NT2/D1 (cell line): ENCODE measurements at regions not wholly inside any gene's neighbourhood (a gene's known extent, or its start where the extent isn't known, plus 50 kb on each side); places are given as distances from the start of the nearest gene placed in this dataset.

ENCODE experiments used
- DNase-seq: peaks from one replicate; pipeline ENCODE4 v3.0.0-alpha.2; 2011; ENCODE audit warnings: low read depth, low spot score
- H3K27me3 ChIP-seq: 2 replicates; pipeline ENCODE4 v1.6.0; 2011; ENCODE audit warnings: mild to moderate bottlenecking; ENCODE audit not compliant: insufficient read length, insufficient read depth
- H3K36me3 ChIP-seq: 2 replicates; pipeline ENCODE4 v1.6.1; 2011; ENCODE audit warnings: mild to moderate bottlenecking, low read length, mixed read lengths; ENCODE audit not compliant: insufficient read depth, insufficient read length
- H3K4me1 ChIP-seq: 2 replicates; pipeline ENCODE4 v1.5.1; 2011; ENCODE audit not compliant: insufficient read depth, insufficient read length
- H3K4me3 ChIP-seq: 2 replicates; pipeline ENCODE4 v1.5.1; 2011; ENCODE audit warnings: low read depth; ENCODE audit not compliant: insufficient read length
- H3K9ac ChIP-seq: 2 replicates; pipeline ENCODE4 v1.6.0; 2011; ENCODE audit warnings: low read depth; ENCODE audit not compliant: insufficient read length
- H3K9me3 ChIP-seq: 2 replicates; pipeline ENCODE4 v1.5.1; 2011; ENCODE audit warnings: mild to moderate bottlenecking, low read length; ENCODE audit not compliant: insufficient read depth
- SUZ12 ChIP-seq: IDR thresholded peaks from 2 replicates; pipeline ENCODE4 v1.6.1; 2011; ENCODE audit not compliant: insufficient read length, insufficient read depth; ENCODE audit errors: extremely low read depth
- YY1 ChIP-seq: IDR thresholded peaks from 2 replicates; pipeline ENCODE4 v1.6.1; 2011; ENCODE audit not compliant: insufficient read length, insufficient read depth
- ZNF274 ChIP-seq: IDR thresholded peaks from 2 replicates; pipeline ENCODE4 v1.6.1; 2011; ENCODE audit warnings: mild to moderate bottlenecking, low read depth, low read length

GRCh38 chr12:125878483-125878882, 813.2 kb downstream of the AACS start:
- H3K9ac ChIP-seq, result no peak overlapping the region
- no peak for TF ChIP-seq YY1
- no peak for TF ChIP-seq SUZ12
- TF ChIP-seq ZNF274, result no peak
- H3K36me3 ChIP-seq, result no peaks in the 10 kb centered on the region
- DNase-seq, result no peak
- H3K27me3 ChIP-seq, result no peaks in the 10 kb centered on the region
- no peak overlapping the region for H3K4me3 ChIP-seq
- no peaks in the 10 kb centered on the region for H3K9me3 ChIP-seq
- H3K4me1 ChIP-seq, result no peaks in the 10 kb centered on the region

GRCh38 chr12:125882141-125882540, 816.9 kb downstream of the AACS start:
- Histone ChIP-seq H3K36me3 (no peaks in the 10 kb centered on the region), H3K9ac (no peak overlapping the region), H3K4me1 (no peaks in the 10 kb centered on the region), H3K27me3 (no peaks in the 10 kb centered on the region), H3K9me3 (no peaks in the 10 kb centered on the region), H3K4me3 (no peak overlapping the region)
- TF ChIP-seq YY1, result no peak
- DNase-seq, result peak; percentile 28

DNA sequence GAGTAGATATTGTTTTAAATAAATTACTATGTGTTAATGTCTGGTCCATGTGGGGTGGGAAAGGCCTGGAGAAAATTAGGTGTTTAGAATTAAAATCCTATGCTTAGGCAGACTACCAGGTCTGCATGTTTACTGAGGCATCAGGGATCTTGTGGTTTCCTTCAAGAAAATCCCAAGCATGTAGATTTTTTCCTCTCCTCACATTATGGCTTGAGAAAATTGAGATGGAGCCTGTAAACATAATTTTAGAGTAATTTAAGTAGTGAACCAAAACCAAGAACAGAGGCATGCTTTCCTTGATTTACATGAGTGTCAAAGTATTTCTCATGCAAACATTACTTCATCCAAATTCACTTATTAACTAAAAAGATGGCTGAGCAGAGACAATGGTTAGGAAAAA, 823.7 kb downstream of the AACS start:
- DNase-seq, result no peak
- H3K27me3 ChIP-seq, result no peaks in the 10 kb centered on the region
- no peak overlapping the region for H3K9ac ChIP-seq
- H3K4me3 ChIP-seq, result no peak overlapping the region
- no peaks in the 10 kb centered on the region for H3K36me3 ChIP-seq
- no peaks in the 10 kb centered on the region for H3K4me1 ChIP-seq
- no peak for TF ChIP-seq ZNF274
- TF ChIP-seq SUZ12, result no peak
- TF ChIP-seq YY1, result no peak
- H3K9me3 ChIP-seq, result no peaks in the 10 kb centered on the region

GRCh38 chr12:125889742-125890141, 824.5 kb downstream of the AACS start:
- H3K27me3 ChIP-seq, result no peaks in the 10 kb centered on the region
- H3K4me1 ChIP-seq, result no peaks in the 10 kb centered on the region
- no peak overlapping the region for H3K4me3 ChIP-seq
- H3K36me3 ChIP-seq, result no peaks in the 10 kb centered on the region
- no peaks in the 10 kb centered on the region for H3K9me3 ChIP-seq
- no peak for DNase-seq
- TF ChIP-seq ZNF274, result no peak
- TF ChIP-seq YY1, result no peak
- TF ChIP-seq SUZ12, result no peak
- no peak overlapping the region for H3K9ac ChIP-seq

- H3K9ac ChIP-seq, result no peak overlapping the region
- no peaks in the 10 kb centered on the region for H3K9me3 ChIP-seq
- H3K4me1 ChIP-seq, result no peaks in the 10 kb centered on the region
- no peaks in the 10 kb centered on the region for H3K27me3 ChIP-seq
- no peak for TF ChIP-seq SUZ12
- no peak for TF ChIP-seq ZNF274
- no peak for TF ChIP-seq YY1
- no peaks in the 10 kb centered on the region for H3K36me3 ChIP-seq
- no peak overlapping the region for H3K4me3 ChIP-seq
- DNase-seq, result no peak
These were observed 825.2 kb downstream of the AACS start for GRCh38 chr12:125890366-125890905.

DNA sequence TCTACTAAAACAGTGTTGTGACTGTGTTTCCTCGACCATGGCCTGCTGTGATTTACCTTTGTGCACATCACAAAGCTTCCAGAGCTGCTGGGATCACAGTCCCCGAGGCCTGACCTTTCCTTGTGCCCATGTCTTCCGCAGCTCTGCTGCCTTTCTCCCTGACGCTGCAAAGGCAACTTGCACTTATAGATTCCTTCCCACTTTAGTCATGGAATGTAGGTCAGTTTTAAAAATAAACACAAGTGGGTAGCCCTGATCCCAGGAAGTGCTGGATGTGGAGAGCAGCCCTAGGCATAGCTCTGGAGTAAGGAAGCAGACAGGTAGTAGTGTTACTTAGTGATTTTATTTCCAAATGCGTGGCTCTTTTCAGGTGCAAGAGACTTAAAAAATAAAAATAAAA, 825.7 kb downstream of the AACS start:
- H3K4me1 ChIP-seq, result no peaks in the 10 kb centered on the region
- H3K36me3 ChIP-seq, result no peaks in the 10 kb centered on the region
- no peak overlapping the region for H3K9ac ChIP-seq
- no peaks in the 10 kb centered on the region for H3K27me3 ChIP-seq
- no peaks in the 10 kb centered on the region for H3K9me3 ChIP-seq
- no peak overlapping the region for H3K4me3 ChIP-seq
- TF ChIP-seq YY1, result no peak
- TF ChIP-seq SUZ12, result no peak
- no peak for TF ChIP-seq ZNF274
- DNase-seq, result no peak

GRCh38 chr12:125892276-125892675, 827.0 kb downstream of the AACS start:
- Histone ChIP-seq H3K4me1 (no peaks in the 10 kb centered on the region), H3K9ac (no peak overlapping the region), H3K4me3 (no peak overlapping the region), H3K27me3 (no peaks in the 10 kb centered on the region), H3K36me3 (no peaks in the 10 kb centered on the region), H3K9me3 (no peaks in the 10 kb centered on the region)
- DNase-seq, result no peak
- TF ChIP-seq ZNF274 (no peak), SUZ12 (no peak), YY1 (no peak)

GRCh38 chr12:125902991-125903390, 837.8 kb downstream of the AACS start:
- no peak for TF ChIP-seq SUZ12
- no peak for TF ChIP-seq YY1
- TF ChIP-seq ZNF274, result no peak
- no peaks in the 10 kb centered on the region for H3K27me3 ChIP-seq
- no peaks in the 10 kb centered on the region for H3K9me3 ChIP-seq
- no peak overlapping the region for H3K9ac ChIP-seq
- DNase-seq, result no peak
- H3K36me3 ChIP-seq, result no peaks in the 10 kb centered on the region
- no peak overlapping the region for H3K4me3 ChIP-seq
- no peaks in the 10 kb centered on the region for H3K4me1 ChIP-seq
